ENCODE measurements at regions not wholly inside any gene's neighbourhood (a gene's known extent, or its start where the extent isn't known, plus 50 kb on each side); places are given as distances from the start of the nearest gene placed in this dataset.

GRCh38 chr12:42021469-42021868 lies 123.2 kb downstream of the GXYLT1 start:
- TF ChIP-seq CTCF (IDR thresholded peaks at IDR 0.05) (no peak), EP300 (IDR thresholded peaks at IDR 0.05) (no peak), POLR2A (IDR thresholded peaks at IDR 0.05) (no peak), POLR2AphosphoS5 (IDR thresholded peaks at IDR 0.05) (no peak)

All from gastroesophageal sphincter (tissue), 3 donors.